GM10266 (cell line): ENCODE measurements at regions not wholly inside any gene's neighbourhood (a gene's known extent, or its start where the extent isn't known, plus 50 kb on each side); places are given as distances from the start of the nearest gene placed in this dataset.
"Not testable (repeated sequence)": the region's sequence is repeated elsewhere in the genome, so short reads cannot be mapped to it uniquely, and the experiment has no call there.

Source experiments
- DNase-seq: peaks from one replicate; pipeline ENCODE4 v3.0.0; 2012; ENCODE audit errors: extremely low spot score
- CTCF ChIP-seq: IDR thresholded peaks from 2 replicates; pipeline ENCODE4 v1.5.1; 2012; ENCODE audit warnings: mild to moderate bottlenecking, low read depth; ENCODE audit not compliant: control insufficient read depth, insufficient read depth; ENCODE audit errors: missing control alignments

GRCh38 chr12:70083677-70084020 lies 159.6 kb upstream of the CNOT2 start:
- DNase-seq, result no peak
- TF ChIP-seq CTCF, result no peak

GRCh38 chr12:70086372-70086771 lies 156.9 kb upstream of the CNOT2 start:
- DNase-seq, result not testable (repeated sequence)

GRCh38 chr12:70091021-70091521 lies 152.2 kb upstream of the CNOT2 start:
- DNase-seq, result no peak
- TF ChIP-seq CTCF, result no peak

- DNase-seq, result no peak
- no peak for TF ChIP-seq CTCF
Measured at GRCh38 chr12:70094467-70094866, 148.8 kb upstream of the CNOT2 start.

- no peak for DNase-seq
- no peak for TF ChIP-seq CTCF
Measured at GRCh38 chr12:70096759-70097410, 146.3 kb upstream of the CNOT2 start.

- DNase-seq, result no peak
- TF ChIP-seq CTCF, result no peak
Measured at GRCh38 chr12:70101064-70101463, 142.2 kb upstream of the CNOT2 start.

- DNase-seq, result no peak
- no peak for TF ChIP-seq CTCF
Measured at GRCh38 chr12:70106347-70106746, 136.9 kb upstream of the CNOT2 start.

- DNase-seq, result no peak
- TF ChIP-seq CTCF, result no peak
Measured at GRCh38 chr12:70110085-70110484, 133.1 kb upstream of the CNOT2 start.
